Umbilical cord (tissue), 1 donor: ENCODE measurements at regions not wholly inside any gene's neighbourhood (a gene's known extent, or its start where the extent isn't known, plus 50 kb on each side); places are given as distances from the start of the nearest gene placed in this dataset.
"Not testable (repeated sequence)": the region's sequence is repeated elsewhere in the genome, so short reads cannot be mapped to it uniquely, and the experiment has no call there.

ENCODE experiments used
- DNase-seq: peaks from one replicate; pipeline ENCODE4 v3.0.0-alpha.2; 2015; ENCODE audit warnings: low spot score

- DNase-seq: no peak
Observed at GRCh38 chrX:63470506-63470905, 119.4 kb upstream of the SPIN4 start.

- no peak for DNase-seq
Observed at GRCh38 chrX:63466690-63467089, 115.6 kb upstream of the SPIN4 start.

- DNase-seq: no peak
Observed at GRCh38 chrX:63458981-63459380, 107.8 kb upstream of the SPIN4 start.

GRCh38 chrX:63453571-63453970 is 102.4 kb upstream of the SPIN4 start:
- DNase-seq: no peak

GRCh38 chrX:63441717-63442116 is 90.6 kb upstream of the SPIN4 start:
- DNase-seq: no peak

GRCh38 chrX:63439580-63439979 is 88.4 kb upstream of the SPIN4 start:
- no peak for DNase-seq

GRCh38 chrX:63436865-63437264 is 85.7 kb upstream of the SPIN4 start:
- no peak for DNase-seq

GRCh38 chrX:63434665-63435064 is 83.5 kb upstream of the SPIN4 start:
- DNase-seq: peak; percentile 1

GRCh38 chrX:63434206-63434605 is 83.1 kb upstream of the SPIN4 start:
- no peak for DNase-seq

- DNase-seq: no peak
Observed at GRCh38 chrX:63430026-63430425, 78.9 kb upstream of the SPIN4 start.

- no peak for DNase-seq
Observed at GRCh38 chrX:63428348-63428747, 77.2 kb upstream of the SPIN4 start.

GRCh38 chrX:63426519-63426918 is 75.4 kb upstream of the SPIN4 start:
- DNase-seq: no peak

GRCh38 chrX:63424063-63424462 is 72.9 kb upstream of the SPIN4 start:
- no peak for DNase-seq

- no peak for DNase-seq
Observed at GRCh38 chrX:63421411-63421810, 70.3 kb upstream of the SPIN4 start.

- no peak for DNase-seq
Observed at GRCh38 chrX:63418211-63418610, 67.1 kb upstream of the SPIN4 start.

- no peak for DNase-seq
Observed at GRCh38 chrX:63417649-63418048, 66.5 kb upstream of the SPIN4 start.

- DNase-seq: not testable (repeated sequence)
Observed at GRCh38 chrX:63409934-63410333, 58.8 kb upstream of the SPIN4 start.

GRCh38 chrX:63408050-63408449 is 56.9 kb upstream of the SPIN4 start:
- no peak for DNase-seq

- DNase-seq: no peak
Observed at GRCh38 chrX:63404332-63404731, 53.2 kb upstream of the SPIN4 start.

- no peak for DNase-seq
Observed at GRCh38 chrX:63402106-63402505, 51.0 kb upstream of the SPIN4 start.
